SH-SY5Y (cell line): ENCODE measurements at regions not wholly inside any gene's neighbourhood (a gene's known extent, or its start where the extent isn't known, plus 50 kb on each side); places are given as distances from the start of the nearest gene placed in this dataset.

Experiments used
- GATA2 ChIP-seq: IDR thresholded peaks from 2 replicates; pipeline ENCODE4 v1.6.1; 2011; ENCODE audit warnings: mild to moderate bottlenecking, low read depth, low read length
- GATA3 ChIP-seq: IDR thresholded peaks from 2 replicates; pipeline ENCODE4 v1.6.1; 2011; ENCODE audit warnings: low read depth, mild to moderate bottlenecking, low read length, moderate library complexity

DNA sequence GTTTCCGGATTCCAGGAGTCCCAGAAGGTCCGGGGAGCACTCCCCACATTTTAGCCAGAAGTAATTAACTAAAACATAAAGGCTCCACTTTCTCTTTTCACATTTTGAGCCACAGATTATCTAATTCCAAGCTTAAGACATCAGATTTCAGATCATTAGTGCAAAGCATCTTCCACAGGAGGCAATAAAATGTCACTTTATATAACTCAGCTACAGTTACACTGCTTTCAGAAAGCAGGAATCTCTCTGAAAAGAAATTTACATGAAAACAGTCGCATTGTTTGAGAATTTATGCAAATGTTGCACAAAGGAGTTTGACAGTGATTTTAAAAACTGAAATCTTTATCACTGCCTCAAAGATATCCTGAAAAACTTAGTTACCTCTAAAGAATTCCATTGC lies 99.7 kb downstream of the LMO4 start:
- TF ChIP-seq GATA2 (no peak), GATA3 (no peak)
